ENCODE measurements at regions not wholly inside any gene's neighbourhood (a gene's known extent, or its start where the extent isn't known, plus 50 kb on each side); places are given as distances from the start of the nearest gene placed in this dataset.

DNA sequence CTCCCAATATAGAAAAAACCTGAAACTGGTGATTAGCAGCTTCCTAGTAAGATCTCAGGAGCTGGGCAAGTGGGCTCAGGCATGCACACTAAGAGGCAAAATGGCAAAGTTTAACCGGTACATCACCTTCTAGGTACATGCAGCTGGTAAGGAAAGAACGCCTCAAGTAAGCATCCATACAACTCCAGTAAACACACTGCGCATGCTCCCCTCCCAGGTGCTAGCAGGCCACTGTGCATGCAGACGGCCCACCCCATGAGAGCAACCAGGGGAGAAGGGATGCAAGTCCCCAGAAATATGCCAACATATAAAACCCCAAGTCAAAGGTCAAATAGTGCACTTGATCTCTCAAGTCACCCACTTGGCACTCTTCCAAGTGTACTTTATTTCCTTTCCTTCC lies 228.6 kb upstream of the KIF2A start:
- H3K4me1 ChIP-seq (ENCODE audit: control insufficient read depth, insufficient read depth, low read length, poor library complexity, severe bottlenecking), result no peaks in the 10 kb centered on the region
- H3K9me3 ChIP-seq (ENCODE audit: control insufficient read depth, low read length), result no peaks in the 10 kb centered on the region
- no peak for DNase-seq

DNA sequence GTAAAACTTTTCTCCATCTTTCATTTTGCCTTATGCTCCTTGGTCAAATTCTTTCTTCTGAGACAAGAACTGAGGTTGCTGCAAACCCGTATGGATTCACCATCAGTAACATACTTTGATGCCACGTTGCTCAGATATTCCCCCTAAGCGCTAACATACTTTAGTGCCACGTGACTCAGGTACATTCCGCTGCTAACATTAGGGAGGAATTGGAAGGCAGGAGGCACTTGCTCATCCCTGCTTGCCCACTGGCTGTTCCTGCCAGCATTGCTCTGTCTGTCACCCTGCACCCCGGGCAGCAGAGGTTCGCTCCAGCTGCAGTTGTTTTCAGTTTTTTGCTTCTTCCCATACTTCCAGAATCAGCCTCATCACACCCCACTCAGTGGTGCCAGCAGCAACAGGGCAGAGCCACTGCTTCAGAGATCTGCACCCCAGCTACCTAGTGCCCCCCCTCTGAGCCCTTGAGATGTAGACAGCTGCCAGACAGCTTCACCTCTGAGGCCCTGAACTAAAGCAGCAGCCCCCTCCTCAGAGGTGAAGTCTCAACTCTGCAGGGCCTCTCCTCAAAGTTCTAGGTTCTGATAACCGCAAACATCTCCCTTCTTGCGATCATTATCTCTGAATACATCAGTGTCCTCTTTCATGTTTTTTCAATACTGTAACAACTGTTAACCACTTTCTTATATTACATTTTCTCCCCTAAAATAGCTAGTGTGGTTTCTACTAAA lies 228.0 kb upstream of the KIF2A start:
- Histone ChIP-seq H3K4me3 (ENCODE audit: insufficient read depth, low read depth, low read length, poor library complexity, severe bottlenecking) (no peak overlapping the region), H3K4me1 (ENCODE audit: control insufficient read depth, insufficient read depth, low read length, poor library complexity, severe bottlenecking) (no peaks in the 10 kb centered on the region), H3K36me3 (ENCODE audit: control insufficient read depth, insufficient read depth, low read length) (no peaks in the 10 kb centered on the region), H3K9me3 (ENCODE audit: control insufficient read depth, low read length) (no peaks in the 10 kb centered on the region), H3K27me3 (replicated peaks; ENCODE audit: control insufficient read depth, insufficient read depth, low read length, poor library complexity, severe bottlenecking) (no peaks in the 10 kb centered on the region), H3K27ac (ENCODE audit: insufficient read depth, low read length, poor library complexity, severe bottlenecking) (no peak overlapping the region)
- no peak for DNase-seq

More for the DNA sequence above, 228.6 kb upstream of the KIF2A start:
- H3K36me3 ChIP-seq (ENCODE audit: control insufficient read depth, insufficient read depth, low read length), result no peaks in the 10 kb centered on the region
- no peaks in the 10 kb centered on the region for H3K27me3 ChIP-seq (replicated peaks; ENCODE audit: control insufficient read depth, insufficient read depth, low read length, poor library complexity, severe bottlenecking)
- H3K27ac ChIP-seq (ENCODE audit: insufficient read depth, low read length, poor library complexity, severe bottlenecking), result no peak overlapping the region
- H3K4me3 ChIP-seq (ENCODE audit: insufficient read depth, low read depth, low read length, poor library complexity, severe bottlenecking), result no peak overlapping the region

DNA sequence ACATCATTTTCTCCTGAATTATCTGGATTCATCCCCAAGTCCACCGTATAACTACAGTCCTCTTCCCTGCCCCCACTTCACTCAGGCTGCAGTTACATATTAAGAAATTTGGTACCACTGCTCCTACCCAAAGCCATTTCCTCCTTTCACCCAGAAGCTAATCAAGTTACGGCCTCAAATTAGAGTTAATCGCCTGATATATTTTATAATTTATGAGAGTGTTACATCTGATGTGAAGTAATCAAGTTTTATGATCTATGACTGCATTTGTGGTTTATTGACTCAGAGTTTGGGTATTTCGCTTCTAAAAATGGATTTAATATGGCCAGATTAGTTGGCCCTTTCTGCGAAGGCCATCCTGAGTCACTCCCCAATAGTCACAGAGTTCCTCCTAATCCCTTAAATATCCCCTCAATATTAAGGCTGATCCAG lies 223.6 kb upstream of the KIF2A start:
- Histone ChIP-seq H3K9me3 (ENCODE audit: control insufficient read depth, low read length) (no peaks in the 10 kb centered on the region), H3K4me3 (ENCODE audit: insufficient read depth, low read depth, low read length, poor library complexity, severe bottlenecking) (no peak overlapping the region), H3K4me1 (ENCODE audit: control insufficient read depth, insufficient read depth, low read length, poor library complexity, severe bottlenecking) (no peaks in the 10 kb centered on the region), H3K36me3 (ENCODE audit: control insufficient read depth, insufficient read depth, low read length) (no peaks in the 10 kb centered on the region), H3K27ac (ENCODE audit: insufficient read depth, low read length, poor library complexity, severe bottlenecking) (no peak overlapping the region), H3K27me3 (replicated peaks; ENCODE audit: control insufficient read depth, insufficient read depth, low read length, poor library complexity, severe bottlenecking) (no peaks in the 10 kb centered on the region)
- DNase-seq, result no peak

DNA sequence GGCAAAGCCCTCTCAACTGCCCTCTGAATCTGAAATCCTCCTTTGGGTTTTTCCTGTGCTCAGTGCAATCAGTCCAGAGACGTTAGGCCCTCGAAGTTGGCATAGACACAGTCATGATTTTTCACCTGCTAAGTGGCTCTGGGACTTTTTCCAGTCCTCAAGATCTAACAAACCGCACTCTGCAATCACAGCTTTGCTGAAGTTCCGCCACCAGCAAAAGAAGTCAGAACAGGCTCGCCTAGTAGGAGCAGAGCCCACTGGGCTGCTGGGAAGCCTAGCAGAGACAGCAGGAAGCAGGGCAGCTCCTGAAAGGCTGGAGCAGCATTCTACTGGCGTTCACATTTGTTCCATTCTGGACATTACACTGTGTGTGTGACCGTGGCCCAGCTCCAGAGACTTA lies 222.8 kb upstream of the KIF2A start:
- Histone ChIP-seq H3K27ac (ENCODE audit: insufficient read depth, low read length, poor library complexity, severe bottlenecking) (no peak overlapping the region), H3K4me1 (ENCODE audit: control insufficient read depth, insufficient read depth, low read length, poor library complexity, severe bottlenecking) (no peaks in the 10 kb centered on the region), H3K36me3 (ENCODE audit: control insufficient read depth, insufficient read depth, low read length) (no peaks in the 10 kb centered on the region), H3K27me3 (replicated peaks; ENCODE audit: control insufficient read depth, insufficient read depth, low read length, poor library complexity, severe bottlenecking) (no peaks in the 10 kb centered on the region), H3K4me3 (ENCODE audit: insufficient read depth, low read depth, low read length, poor library complexity, severe bottlenecking) (no peak overlapping the region), H3K9me3 (ENCODE audit: control insufficient read depth, low read length) (no peaks in the 10 kb centered on the region)
- DNase-seq, result no peak

DNA sequence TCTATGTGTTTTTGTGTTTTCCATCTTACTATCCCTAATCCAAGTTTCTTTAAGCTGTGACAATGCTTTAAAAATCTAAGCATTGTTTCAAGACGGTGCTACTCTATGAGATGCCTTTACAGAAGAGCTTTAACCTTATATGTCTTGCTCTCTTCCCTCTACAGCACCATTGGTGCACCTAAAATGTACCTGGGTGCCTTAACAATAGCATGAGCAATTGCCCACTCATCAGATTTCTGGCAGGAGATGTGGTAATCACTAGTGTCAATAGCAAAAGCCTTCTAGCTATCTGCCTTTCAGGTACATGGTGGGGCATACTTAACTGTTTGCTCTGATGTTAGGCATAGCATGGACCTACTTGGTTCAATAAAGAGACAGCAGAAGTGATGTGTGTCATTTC lies 222.3 kb upstream of the KIF2A start:
- H3K27ac ChIP-seq (ENCODE audit: insufficient read depth, low read length, poor library complexity, severe bottlenecking), result no peak overlapping the region
- H3K36me3 ChIP-seq (ENCODE audit: control insufficient read depth, insufficient read depth, low read length), result no peaks in the 10 kb centered on the region
- H3K4me3 ChIP-seq (ENCODE audit: insufficient read depth, low read depth, low read length, poor library complexity, severe bottlenecking), result no peak overlapping the region
- DNase-seq, result no peak
- no peaks in the 10 kb centered on the region for H3K4me1 ChIP-seq (ENCODE audit: control insufficient read depth, insufficient read depth, low read length, poor library complexity, severe bottlenecking)
- H3K27me3 ChIP-seq (replicated peaks; ENCODE audit: control insufficient read depth, insufficient read depth, low read length, poor library complexity, severe bottlenecking), result no peaks in the 10 kb centered on the region
- H3K9me3 ChIP-seq (ENCODE audit: control insufficient read depth, low read length), result no peaks in the 10 kb centered on the region

DNA sequence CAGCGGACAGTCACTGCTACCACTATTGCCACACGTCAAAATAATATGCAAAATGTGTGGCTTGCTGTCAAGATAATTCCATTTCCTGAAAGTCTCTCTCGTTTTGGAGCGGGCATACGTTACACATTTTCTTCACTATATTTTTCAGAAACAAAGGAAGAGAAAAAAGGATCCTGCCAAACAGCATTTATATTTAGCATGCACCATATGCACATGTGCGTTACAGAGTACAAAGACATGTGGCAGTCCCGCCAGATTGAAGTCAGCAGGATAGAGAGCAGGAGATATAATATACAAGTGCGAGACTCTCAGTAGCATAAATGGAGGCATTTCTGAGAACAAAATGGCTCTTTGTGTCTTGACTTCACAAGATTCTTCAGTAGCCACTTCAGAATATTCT lies 221.6 kb upstream of the KIF2A start:
- DNase-seq, result no peak
- no peak overlapping the region for H3K27ac ChIP-seq (ENCODE audit: insufficient read depth, low read length, poor library complexity, severe bottlenecking)
- no peaks in the 10 kb centered on the region for H3K4me1 ChIP-seq (ENCODE audit: control insufficient read depth, insufficient read depth, low read length, poor library complexity, severe bottlenecking)
- H3K36me3 ChIP-seq (ENCODE audit: control insufficient read depth, insufficient read depth, low read length), result no peaks in the 10 kb centered on the region
- H3K27me3 ChIP-seq (replicated peaks; ENCODE audit: control insufficient read depth, insufficient read depth, low read length, poor library complexity, severe bottlenecking), result no peaks in the 10 kb centered on the region
- H3K4me3 ChIP-seq (ENCODE audit: insufficient read depth, low read depth, low read length, poor library complexity, severe bottlenecking), result no peak overlapping the region
- no peaks in the 10 kb centered on the region for H3K9me3 ChIP-seq (ENCODE audit: control insufficient read depth, low read length)

DNA sequence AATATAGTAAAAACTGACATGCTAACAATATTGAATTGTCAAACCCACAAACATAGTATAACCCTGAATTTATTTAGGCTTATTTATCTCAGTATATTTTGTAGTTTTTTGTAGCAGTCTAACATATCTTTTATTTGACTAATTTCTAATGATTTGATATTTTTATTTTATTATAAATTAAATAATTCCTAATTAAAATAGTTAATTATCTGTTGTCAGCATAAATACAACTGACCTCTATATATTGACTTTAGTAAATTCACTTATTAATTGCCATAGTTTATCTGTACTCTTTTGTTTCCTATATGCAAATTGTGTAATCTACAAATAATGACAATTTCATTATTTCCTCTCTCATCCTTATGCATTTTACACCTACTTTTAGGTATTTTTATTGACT lies 215.1 kb upstream of the KIF2A start:
- no peak overlapping the region for H3K27ac ChIP-seq (ENCODE audit: insufficient read depth, low read length, poor library complexity, severe bottlenecking)
- H3K27me3 ChIP-seq (replicated peaks; ENCODE audit: control insufficient read depth, insufficient read depth, low read length, poor library complexity, severe bottlenecking), result no peaks in the 10 kb centered on the region
- no peaks in the 10 kb centered on the region for H3K36me3 ChIP-seq (ENCODE audit: control insufficient read depth, insufficient read depth, low read length)
- H3K9me3 ChIP-seq (ENCODE audit: control insufficient read depth, low read length), result no peaks in the 10 kb centered on the region
- no peak overlapping the region for H3K4me3 ChIP-seq (ENCODE audit: insufficient read depth, low read depth, low read length, poor library complexity, severe bottlenecking)
- no peaks in the 10 kb centered on the region for H3K4me1 ChIP-seq (ENCODE audit: control insufficient read depth, insufficient read depth, low read length, poor library complexity, severe bottlenecking)
- DNase-seq, result no peak

DNA sequence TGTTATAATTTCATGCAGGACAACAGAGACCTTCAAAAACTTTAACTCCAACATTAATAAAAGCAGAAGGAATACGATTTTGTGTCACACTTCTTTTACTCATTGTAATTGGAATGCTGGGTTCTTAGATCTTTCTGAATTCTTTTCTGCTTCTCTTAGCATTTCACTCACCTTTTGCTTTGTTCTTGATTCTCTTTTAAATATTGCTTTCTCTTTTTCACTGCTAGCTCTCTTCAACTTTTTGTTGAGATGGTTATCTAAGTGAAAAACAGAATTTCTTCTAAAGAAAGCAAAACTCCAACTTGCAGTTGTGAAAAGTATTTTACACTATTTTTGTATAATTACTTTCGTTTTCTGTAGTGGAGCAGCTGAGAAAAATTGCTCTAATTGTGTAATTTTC lies 212.6 kb upstream of the KIF2A start:
- H3K4me3 ChIP-seq (ENCODE audit: insufficient read depth, low read depth, low read length, poor library complexity, severe bottlenecking), result no peak overlapping the region
- no peaks in the 10 kb centered on the region for H3K9me3 ChIP-seq (ENCODE audit: control insufficient read depth, low read length)
- H3K27ac ChIP-seq (ENCODE audit: insufficient read depth, low read length, poor library complexity, severe bottlenecking), result no peak overlapping the region
- no peaks in the 10 kb centered on the region for H3K27me3 ChIP-seq (replicated peaks; ENCODE audit: control insufficient read depth, insufficient read depth, low read length, poor library complexity, severe bottlenecking)
- H3K36me3 ChIP-seq (ENCODE audit: control insufficient read depth, insufficient read depth, low read length), result no peaks in the 10 kb centered on the region
- DNase-seq, result no peak
- H3K4me1 ChIP-seq (ENCODE audit: control insufficient read depth, insufficient read depth, low read length, poor library complexity, severe bottlenecking), result no peaks in the 10 kb centered on the region

DNA sequence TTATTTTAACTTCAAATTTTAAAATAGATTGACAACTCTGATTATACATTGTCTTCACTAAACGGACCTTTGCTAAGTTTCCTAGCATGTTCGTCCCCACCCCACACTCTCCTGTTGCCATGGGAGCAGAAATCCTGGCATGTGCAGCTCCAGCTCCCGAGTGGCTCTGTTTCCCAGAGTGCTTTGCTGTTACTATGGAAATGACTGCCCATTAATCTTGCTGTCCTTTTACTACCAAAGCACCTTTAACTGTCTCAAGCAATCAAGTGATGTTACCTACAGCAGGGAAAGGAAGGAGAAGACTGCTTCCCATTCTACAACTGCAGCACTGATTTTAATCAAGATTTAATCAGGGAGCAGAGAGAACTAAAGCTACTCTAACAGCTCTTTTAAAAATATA lies 212.0 kb upstream of the KIF2A start:
- H3K36me3 ChIP-seq (ENCODE audit: control insufficient read depth, insufficient read depth, low read length), result no peaks in the 10 kb centered on the region
- H3K4me3 ChIP-seq (ENCODE audit: insufficient read depth, low read depth, low read length, poor library complexity, severe bottlenecking), result no peak overlapping the region

DNA sequence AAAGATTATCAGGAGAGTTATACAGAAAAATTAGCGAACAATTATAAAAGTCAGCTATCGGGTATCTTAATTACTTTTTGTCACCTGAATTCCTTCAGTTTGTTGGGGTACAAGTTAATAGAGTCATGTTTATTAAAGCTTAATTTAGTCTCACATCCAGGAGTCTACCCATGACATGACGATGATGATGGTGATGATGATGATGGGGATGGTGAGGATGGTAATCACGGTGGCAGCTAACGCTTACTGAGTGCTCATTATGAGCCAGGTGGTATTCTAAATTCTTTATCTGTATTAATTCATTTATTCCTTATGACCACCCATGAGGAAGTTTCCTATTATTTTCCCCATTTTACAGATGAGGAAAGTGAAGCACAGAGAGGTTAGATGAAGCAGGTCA lies 208.6 kb upstream of the KIF2A start:
- Histone ChIP-seq H3K9me3 (ENCODE audit: control insufficient read depth, low read length) (no peaks in the 10 kb centered on the region), H3K4me3 (ENCODE audit: insufficient read depth, low read depth, low read length, poor library complexity, severe bottlenecking) (no peak overlapping the region), H3K27me3 (replicated peaks; ENCODE audit: control insufficient read depth, insufficient read depth, low read length, poor library complexity, severe bottlenecking) (no peaks in the 10 kb centered on the region), H3K36me3 (ENCODE audit: control insufficient read depth, insufficient read depth, low read length) (no peaks in the 10 kb centered on the region), H3K4me1 (ENCODE audit: control insufficient read depth, insufficient read depth, low read length, poor library complexity, severe bottlenecking) (no peaks in the 10 kb centered on the region), H3K27ac (ENCODE audit: insufficient read depth, low read length, poor library complexity, severe bottlenecking) (no peak overlapping the region)
- DNase-seq, result no peak

More for the DNA sequence above, 212.0 kb upstream of the KIF2A start:
- no peaks in the 10 kb centered on the region for H3K27me3 ChIP-seq (replicated peaks; ENCODE audit: control insufficient read depth, insufficient read depth, low read length, poor library complexity, severe bottlenecking)
- DNase-seq, result no peak
- no peaks in the 10 kb centered on the region for H3K4me1 ChIP-seq (ENCODE audit: control insufficient read depth, insufficient read depth, low read length, poor library complexity, severe bottlenecking)
- H3K9me3 ChIP-seq (ENCODE audit: control insufficient read depth, low read length), result no peaks in the 10 kb centered on the region
- H3K27ac ChIP-seq (ENCODE audit: insufficient read depth, low read length, poor library complexity, severe bottlenecking), result no peak overlapping the region

Measured in effector memory CD4-positive, alpha-beta T cell (primary cell).